HG03439 (cell line): ENCODE measurements at regions not wholly inside any gene's neighbourhood (a gene's known extent, or its start where the extent isn't known, plus 50 kb on each side); places are given as distances from the start of the nearest gene placed in this dataset.
"Not testable (repeated sequence)": the region's sequence is repeated elsewhere in the genome, so short reads cannot be mapped to it uniquely, and the experiment has no call there.

Source experiments
- ATAC-seq: cut with Tn5 transposase; IDR thresholded peaks from one replicate; pipeline ENCODE4 v1.9.1; 2021; ENCODE audit warnings: mild to moderate bottlenecking, moderate library complexity; ENCODE audit not compliant: unreplicated experiment

DNA sequence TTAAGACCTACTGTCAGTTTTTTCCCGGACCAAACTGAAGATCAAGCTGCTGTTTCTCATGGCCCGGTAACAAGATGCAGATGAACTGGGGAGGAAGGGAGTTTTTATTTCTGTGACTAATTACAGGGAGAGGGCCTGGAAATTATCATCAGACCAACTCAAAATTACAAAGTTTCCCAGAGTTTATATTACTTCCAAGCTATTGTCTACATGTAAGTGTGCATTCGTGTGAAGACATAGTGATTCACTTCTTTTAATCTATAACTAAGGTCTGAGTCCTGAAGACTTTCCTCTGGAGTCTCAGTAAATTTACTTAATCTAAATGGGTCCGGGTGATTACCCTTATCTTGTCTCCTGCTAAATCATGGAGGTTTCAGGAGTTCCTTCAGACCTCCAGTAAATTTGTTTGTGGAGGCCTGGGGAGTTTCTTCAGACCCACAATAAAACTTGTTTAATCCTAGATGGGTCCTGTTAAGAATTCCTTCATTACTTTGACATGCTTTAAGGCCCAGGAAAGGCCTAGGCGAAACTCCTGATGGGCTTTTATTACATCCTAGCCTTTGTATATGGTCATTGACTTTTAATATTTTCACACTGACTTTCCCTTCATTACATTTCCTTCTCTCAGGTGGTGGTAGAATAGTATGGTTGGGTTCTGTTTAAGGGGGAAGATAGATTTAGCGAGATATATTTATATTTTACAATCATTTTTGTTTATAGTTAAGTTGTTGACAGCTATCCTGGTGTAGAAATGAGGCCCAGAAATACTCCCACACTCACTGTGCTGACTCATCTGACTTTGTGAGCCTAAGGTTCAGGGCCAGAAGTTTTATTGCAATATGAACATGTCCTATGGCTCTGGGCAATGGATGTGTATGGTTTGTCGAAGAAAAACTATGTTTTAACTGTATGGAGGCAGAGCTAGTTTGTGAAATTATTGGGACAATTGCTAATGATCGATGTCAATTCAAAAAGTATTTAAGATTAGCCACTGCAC, 627.0 kb upstream of the FBXO33 start:
- no peak for ATAC-seq

DNA sequence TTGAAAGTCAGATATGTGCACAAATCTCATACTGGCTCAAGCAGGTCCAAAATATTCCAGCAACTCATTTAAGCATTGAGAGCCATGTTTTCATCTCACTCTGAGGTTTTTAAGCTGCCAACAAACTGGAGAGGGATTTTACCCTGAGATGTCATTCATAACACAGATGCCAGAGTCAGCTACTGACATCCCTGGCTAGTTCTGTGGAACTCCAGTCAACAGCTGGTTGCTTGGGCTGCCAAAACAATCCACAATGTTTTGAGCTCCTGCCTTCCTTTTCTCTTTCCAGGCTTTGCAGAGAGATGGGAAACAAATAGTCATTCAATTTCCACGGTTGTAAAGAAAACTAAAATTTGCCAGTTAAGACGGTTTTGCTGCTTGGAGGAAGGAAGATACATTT, 621.2 kb upstream of the FBXO33 start:
- no peak for ATAC-seq

DNA sequence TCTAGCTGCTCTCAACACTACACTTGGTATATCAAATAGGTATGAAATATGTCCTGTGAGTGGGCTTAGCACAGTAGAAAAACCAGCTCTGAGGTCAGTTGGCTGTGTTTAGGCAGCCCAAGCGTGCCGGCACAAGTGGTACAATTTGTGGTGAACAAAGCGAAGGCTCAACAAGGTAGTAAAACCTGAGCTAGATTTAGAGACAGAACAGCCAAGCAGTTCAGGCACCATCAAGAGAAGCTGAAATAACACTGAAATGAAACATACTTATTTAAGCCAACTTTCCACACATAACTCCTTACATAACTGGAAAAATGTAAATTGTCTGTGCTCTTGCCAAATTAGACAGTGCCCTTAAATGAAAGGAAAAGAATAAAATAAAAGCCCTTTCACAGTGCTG, 596.8 kb upstream of the FBXO33 start:
- no peak for ATAC-seq

DNA sequence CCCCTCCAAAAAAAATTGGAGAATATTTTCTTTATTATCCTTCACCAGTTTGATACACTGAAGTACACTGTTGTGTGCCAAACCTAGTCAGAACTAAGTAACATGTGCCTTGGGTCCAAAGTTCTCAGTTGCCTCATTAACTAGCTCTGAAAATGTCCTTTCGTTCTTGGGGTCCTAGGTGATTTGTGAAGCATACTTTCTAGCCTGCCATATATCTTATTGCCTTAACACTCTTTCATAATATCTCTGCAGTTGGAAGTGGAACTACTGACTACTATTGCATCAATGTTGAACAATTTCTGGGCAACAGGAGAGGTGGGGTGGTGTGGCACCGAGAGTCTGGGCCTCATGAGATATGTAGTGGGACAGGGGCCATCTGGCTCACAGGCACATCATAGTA, 592.9 kb upstream of the FBXO33 start:
- ATAC-seq = no peak

DNA sequence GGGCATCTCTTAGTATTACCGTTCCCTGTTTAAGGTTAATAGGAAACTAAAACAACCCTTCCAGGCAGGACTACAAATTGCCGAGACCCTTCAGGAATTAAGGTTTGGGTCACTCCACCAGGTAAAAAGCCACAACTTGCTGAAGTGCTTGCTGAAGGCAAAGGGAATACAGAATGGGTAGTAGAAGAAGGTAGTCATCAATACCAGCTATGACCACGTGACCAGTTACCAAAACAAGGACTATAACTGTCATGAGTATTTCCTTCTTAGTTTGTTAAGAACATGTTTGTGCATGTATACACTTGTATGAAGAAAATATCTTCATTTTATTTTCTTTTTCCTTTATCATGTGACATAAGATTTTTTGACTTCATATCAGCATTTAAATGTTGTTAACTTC, 578.7 kb upstream of the FBXO33 start:
- no peak for ATAC-seq

DNA sequence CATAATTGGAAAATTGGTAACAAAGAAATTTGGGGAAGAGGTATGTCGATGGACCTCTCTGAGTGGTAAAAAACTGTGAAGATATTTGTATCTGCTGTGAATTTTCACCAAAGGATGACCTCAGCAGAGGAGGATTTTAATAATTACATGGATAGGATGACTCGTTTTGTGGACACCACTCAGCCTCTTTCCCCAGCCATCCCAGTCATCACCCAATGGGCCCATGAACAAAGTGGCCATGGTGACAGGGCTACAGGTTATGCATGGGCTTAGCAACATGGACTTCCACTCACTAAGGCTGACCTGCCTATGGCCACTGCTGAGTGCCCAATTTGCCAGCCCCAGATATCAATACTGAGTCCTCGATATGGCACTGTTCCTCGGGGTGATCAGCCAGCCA, 577.5 kb upstream of the FBXO33 start:
- no peak for ATAC-seq

DNA sequence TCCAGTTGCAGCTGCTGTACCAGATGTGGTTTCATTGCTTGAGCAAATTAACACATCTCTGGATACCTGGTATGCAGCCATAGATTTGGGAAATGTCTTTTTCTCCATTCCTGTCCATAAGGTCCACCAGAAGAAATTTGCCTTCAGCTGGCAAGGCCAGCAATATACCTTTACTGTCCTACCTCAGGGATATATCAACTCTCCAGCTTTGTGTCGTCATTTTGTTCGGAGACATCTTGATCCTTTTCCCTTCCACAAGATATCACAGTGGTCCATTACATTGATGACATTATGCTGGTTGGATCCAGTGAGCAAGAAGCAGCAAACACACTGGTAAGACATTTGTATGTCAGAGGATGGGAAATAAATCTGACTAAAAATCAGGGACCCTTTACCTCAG, 576.1 kb upstream of the FBXO33 start:
- ATAC-seq = not testable (repeated sequence)

DNA sequence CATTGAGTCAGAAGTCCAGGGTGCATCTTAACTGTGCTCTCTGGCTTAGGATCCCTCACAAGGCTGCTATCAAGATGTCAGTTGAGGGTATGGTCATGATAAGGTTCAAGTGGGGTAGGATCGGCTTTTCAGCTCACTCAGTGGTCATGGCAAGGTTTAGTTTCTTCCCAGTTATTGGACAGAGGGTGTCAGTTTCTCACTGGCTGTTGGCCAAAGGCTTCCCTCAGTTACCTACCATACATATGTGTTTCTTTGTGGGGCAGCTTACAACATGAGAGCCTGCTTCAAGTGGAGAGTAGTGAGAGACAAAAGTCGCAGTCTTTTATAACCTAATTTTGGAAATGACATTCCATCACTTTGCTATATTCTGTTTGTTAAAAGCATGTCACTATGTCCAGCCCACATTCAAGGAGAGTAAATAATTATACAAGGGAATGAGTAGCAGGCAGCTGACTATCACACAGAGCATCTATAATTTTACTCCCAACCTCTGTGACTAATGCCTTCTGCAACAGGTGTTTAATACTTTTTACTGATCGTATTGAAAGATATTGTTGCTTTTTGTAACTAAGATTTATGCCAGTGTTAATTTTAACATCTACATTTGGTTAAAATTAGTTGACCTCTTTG, 572.8 kb upstream of the FBXO33 start:
- no peak for ATAC-seq

DNA sequence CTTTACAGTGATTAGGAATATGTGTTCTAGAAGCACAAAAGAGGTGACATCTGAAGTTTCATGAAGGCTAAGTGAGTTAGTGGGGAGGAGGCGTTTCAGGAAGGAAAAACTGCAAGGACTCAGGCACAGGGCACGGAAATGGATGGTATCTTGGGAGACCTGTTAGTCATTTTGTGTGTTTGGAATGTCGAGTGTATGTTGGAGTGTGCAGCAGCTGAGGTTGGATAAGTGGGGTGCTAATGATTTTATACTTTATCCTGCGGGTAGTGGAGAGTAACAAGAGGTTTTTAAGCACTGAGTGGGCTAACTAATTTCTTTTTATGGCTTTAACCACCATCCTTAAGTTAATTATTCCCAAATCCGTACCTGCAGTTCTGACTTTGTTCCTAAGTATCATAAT, 571.5 kb upstream of the FBXO33 start:
- no peak for ATAC-seq

DNA sequence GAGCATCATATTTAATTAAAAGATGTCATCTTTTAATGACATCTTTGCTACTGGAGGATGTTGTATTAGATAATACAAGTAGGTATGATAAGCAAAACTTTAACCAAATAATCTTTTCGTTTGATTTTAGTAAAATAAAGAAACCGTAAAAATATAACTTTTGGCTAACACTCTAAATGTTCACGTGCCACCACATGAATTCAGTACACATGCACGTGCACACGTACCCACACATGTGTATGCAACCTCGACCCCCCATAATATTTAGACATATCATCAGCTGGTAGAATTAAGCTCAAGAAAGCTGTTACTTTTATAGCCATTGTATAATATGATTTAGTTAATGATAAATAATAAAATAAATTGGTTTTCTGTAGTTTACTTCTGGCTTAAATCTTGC, 566.6 kb upstream of the FBXO33 start:
- ATAC-seq = no peak

DNA sequence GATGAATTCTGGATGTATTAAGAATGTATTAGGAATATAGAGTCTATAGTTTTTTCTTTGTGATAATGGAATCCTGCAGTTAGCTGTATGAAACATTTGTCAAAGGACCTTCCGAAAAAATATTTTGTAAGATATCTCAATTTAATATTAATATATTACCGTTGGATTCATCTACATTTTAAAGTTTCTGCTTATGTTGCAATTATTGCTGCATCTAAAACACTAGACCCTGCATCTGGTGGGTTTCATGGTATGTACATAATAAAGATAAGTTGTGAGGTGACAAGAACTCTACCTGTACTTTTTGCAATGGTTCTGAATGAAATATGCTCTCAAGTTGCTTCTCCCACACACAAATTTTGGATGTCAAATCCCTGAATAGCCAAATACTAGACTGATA, 565.9 kb upstream of the FBXO33 start:
- ATAC-seq = no peak

DNA sequence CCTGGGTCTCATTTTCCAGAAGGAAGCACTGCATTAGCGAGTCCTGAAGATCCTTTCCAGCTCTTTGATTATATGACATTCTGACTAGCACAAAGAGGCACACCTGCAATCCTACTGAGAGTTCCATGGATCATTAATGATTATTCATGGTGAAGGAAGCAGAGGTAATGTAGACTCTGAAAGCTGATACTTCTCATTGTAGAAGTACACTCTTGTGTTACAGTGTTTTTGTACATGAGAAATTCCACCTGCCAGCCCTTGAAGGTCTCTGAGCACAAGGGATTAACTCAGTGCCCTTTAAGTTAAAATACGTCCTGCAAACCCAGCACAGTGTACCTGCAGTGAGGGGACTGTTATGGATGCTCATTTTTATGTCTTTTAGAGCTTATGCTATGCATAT, 558.8 kb upstream of the FBXO33 start:
- no peak for ATAC-seq

DNA sequence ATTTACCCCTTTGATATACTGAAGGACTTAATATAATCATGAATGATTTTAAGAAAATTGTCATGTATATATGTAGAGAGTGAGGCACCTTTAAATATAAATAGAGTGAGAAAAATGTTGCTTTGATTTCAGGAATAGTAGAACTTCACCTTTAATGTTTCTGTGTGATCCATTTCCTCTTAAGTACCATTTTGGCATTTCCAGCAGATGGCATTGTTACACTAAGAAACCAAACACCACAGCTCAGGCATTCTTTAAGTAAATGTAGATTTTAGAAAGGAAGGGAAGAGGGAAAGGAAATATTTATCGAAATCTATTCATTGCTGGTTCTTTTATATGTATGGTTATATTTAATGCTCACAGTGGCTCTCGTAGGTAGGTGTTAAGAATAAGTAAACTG, 556.7 kb upstream of the FBXO33 start:
- ATAC-seq = no peak

DNA sequence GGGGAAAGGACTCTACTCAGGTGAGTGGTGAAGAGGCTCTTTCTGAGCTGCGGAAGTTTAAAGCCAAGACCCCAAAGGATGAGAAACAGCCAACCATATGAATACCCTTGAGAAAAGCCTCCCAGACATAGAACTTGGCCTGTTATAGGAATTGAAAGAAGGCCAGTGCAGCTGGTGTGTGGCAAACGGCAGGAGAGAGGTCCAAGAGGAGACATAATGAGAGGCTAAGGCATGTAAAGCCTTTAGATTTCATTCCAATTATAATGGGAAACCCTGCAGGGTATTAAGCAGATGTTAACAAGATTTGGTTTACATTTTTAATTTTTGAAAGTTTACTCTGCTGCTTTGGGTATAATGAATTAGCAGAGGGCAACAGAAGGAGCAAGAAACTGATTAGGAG, 552.1 kb upstream of the FBXO33 start:
- ATAC-seq = no peak

DNA sequence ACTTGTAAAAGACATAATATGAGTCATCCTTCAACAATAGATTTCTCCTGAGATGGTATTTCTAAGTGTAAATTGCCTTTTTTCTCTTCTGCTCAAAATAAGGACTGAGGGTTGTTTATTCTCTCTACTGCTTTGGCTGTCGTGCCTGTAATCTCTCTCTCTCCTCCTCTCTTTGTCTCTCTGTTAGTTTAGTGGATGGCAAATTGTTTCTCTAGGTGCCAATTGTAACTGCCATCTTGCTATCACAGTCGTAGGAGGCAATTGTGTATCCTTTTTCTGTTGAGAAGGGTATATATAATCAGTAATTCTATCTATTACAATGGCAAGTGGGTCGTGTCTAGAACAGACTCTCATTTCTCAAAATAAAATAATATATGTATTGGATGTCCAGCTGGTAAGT, 545.0 kb upstream of the FBXO33 start:
- no peak for ATAC-seq

DNA sequence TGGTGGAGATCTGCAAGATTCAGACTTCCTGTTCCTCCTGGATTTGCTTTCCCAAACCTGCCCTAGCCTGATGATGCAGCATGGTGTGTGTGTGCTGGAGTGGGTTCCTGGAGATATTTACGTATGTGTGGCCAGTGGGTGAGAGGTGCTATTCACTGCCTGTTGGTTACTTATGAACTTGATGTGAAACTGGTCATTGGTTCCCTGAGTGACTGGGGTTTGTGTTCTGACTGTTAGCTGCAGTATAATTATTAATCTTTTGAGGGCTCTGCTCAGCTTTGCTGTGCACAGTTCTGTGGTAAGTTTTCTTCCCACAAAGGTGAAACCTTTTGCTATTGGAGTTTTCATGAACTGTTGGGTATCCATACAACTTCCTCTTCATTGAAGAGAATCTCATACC, 541.8 kb upstream of the FBXO33 start:
- ATAC-seq = peak; percentile 93

DNA sequence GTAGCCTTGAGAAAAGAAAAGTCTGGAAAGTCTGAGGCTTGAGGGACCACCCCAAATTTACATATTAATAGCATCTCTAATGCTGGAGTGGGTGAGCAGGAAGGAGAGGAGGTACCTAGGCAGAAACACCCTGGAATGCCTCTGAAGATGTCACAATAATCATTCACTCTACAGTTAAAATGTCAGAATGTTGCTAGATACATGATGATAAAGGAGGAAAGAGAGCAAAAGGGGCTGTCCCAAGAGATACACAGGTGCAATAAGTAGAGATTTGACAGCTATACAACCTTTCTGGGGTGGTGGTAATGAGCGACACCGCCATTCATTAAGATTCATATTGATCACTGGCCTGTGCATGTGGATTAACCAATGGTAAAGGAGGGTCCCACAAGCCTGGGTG, 540.5 kb upstream of the FBXO33 start:
- no peak for ATAC-seq

DNA sequence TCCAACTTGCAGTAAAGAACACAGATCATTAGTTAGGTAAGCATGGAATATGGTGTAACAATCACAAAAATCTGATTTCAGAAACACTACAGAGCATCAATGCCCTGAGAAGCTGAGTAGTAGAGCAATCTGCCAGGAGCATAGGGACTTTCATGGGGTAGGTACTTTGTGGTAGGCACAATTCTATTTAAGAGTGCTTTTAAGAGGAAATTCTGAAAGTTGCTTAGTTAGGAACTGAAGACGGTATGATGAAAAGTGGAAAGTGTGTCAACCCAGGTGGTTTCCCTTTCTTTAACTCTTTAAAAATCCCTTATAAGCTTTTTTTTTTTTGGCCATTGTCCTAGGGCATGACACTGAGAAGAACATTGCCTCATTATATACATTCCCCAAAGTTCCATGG, 535.7 kb upstream of the FBXO33 start:
- ATAC-seq = no peak

DNA sequence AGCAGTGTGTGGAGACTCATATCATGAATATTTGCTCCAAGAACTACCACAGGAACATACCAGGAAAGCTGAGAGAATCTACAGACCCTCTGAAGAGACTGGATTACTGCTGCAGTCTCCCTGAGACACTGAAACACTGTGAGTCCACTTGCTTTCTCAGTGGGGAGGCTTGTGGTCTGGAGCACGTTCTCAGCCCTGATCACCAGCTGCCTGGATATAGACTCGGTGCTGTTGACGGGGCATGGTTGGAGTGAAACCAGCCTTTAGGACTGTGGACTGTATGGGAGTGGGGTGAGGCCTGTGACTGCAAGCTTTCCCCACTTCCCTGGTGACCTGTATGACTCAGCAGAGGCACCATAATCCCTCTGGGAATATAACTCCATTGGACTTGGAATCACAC, 525.8 kb upstream of the FBXO33 start:
- no peak for ATAC-seq

DNA sequence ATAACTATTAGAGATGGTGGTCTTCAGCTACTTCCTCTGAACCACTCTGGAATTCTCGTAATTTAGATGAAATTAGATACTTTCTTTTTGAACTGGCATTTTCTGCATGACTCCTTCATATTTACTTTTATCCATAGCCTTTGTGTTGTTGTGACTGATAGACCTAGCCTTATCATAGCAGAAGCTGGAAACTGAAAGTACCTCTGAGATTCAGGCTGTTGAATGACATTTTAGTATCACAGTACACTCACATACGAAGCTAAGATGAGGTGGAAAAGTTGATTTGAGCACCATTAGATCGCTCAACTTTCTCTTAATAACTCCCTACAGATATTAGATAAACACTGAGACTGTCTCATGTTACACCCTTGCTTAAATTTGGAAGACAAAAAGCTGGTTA, 525.1 kb upstream of the FBXO33 start:
- ATAC-seq = no peak

DNA sequence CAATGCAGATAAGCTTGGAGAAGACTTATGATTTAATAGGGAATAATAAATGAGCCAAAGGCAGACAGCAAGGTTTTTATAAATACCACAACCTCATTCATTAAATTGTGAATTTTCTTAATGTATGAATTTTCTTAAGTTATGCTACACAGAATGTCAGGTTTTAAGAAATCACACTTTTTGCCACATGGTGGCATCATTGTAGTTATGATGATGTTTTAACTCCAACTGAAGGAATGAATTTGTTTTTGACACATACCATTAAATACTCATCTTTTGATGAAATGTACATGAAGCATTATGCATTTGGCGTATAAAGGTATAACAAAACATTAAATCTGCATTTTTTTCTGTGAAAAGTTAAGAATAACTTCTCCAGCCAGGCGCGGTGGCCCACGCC, 524.1 kb upstream of the FBXO33 start:
- ATAC-seq = no peak

DNA sequence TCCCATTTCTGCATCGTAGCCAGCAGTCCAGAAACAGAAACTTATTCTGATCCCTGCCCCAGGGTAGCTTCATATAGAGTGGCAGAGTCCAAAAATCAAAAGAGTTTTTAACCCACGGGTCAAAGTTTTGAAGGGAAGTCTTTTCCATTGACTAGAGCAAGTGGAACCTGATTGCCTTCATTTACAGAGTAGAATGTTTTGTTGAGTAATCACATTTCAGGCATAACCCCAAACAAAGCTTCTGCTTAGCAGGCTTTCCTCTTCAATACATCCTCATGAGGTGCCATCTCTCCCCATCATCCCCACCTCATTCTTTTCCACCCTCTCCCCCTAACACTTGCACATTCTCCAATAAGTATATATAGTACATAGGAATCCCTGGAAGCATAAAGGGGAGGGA, 516.0 kb upstream of the FBXO33 start:
- ATAC-seq = no peak
